SU-DHL-6 (cell line): ENCODE measurements at regions not wholly inside any gene's neighbourhood (a gene's known extent, or its start where the extent isn't known, plus 50 kb on each side); places are given as distances from the start of the nearest gene placed in this dataset.

ENCODE experiments used
- H2AFZ ChIP-seq: fragments of 200-600 bp; sonication (generic); 2 replicates; pipeline ENCODE4 v1.6.1; 2014; ENCODE audit warnings: low read depth, mild to moderate bottlenecking, moderate library complexity, mixed read lengths, antibody characterized with exemption, low read length; ENCODE audit not compliant: severe bottlenecking
- H3F3A ChIP-seq: fragments of 200-600 bp; shearing (Covaris generic); 2 replicates; pipeline ENCODE4 v1.6.0; 2016; ENCODE audit warnings: antibody characterized with exemption, mild to moderate bottlenecking; ENCODE audit not compliant: insufficient read depth
- H3K27ac ChIP-seq: fragments of 200-600 bp; sonication (generic); 2 replicates; pipeline ENCODE4 v1.5.1; 2016; ENCODE audit warnings: low read depth, mild to moderate bottlenecking, low read length, moderate library complexity, mixed read lengths
- H3K27me3 ChIP-seq: fragments of 200-600 bp; sonication (generic), shearing (Covaris generic); 2 replicates; pipeline ENCODE4 v1.6.0; 2014; ENCODE audit warnings: mild to moderate bottlenecking, low read length
- H3K36me3 ChIP-seq: fragments of 200-600 bp; sonication (generic); 2 replicates; pipeline ENCODE4 v1.6.1; 2014; ENCODE audit warnings: mild to moderate bottlenecking, low read length, mixed read lengths
- H3K4me2 ChIP-seq: fragments of 300-600, 200-600 bp; shearing (Covaris generic), sonication (generic); 2 replicates; pipeline ENCODE4 v1.6.0; 2014; ENCODE audit warnings: low read length, low read depth, mild to moderate bottlenecking; ENCODE audit not compliant: poor library complexity, severe bottlenecking
- H3K4me3 ChIP-seq: fragments of 200-600 bp; sonication (generic); 2 replicates; pipeline ENCODE4 v1.5.1; 2014; ENCODE audit warnings: antibody characterized with exemption, low read length, mild to moderate bottlenecking, mixed read lengths; ENCODE audit not compliant: insufficient read depth, poor library complexity, severe bottlenecking
- H3K79me2 ChIP-seq: fragments of 200-600 bp; sonication (generic); 2 replicates; pipeline ENCODE4 v1.6.1; 2014; ENCODE audit warnings: mild to moderate bottlenecking, low read length, moderate library complexity; ENCODE audit not compliant: insufficient read depth
- H3K9ac ChIP-seq: fragments of 200-600 bp; sonication (generic); 2 replicates; pipeline ENCODE4 v1.7.0; 2014; ENCODE audit warnings: mild to moderate bottlenecking, low read length
- H3K9me2 ChIP-seq: fragments of 200-600 bp; sonication (generic); replicated peaks from 2 replicates; pipeline ENCODE4 v1.6.1; 2014; ENCODE audit warnings: low read length; ENCODE audit not compliant: insufficient read depth
- H3K9me3 ChIP-seq: fragments of 200-600 bp; sonication (generic); 2 replicates; pipeline ENCODE4 v1.6.1; 2014; ENCODE audit warnings: low read length, mixed read lengths; ENCODE audit not compliant: insufficient read depth
- H4K20me1 ChIP-seq: fragments of 200-600 bp; sonication (generic); 2 replicates; pipeline ENCODE4 v1.6.1; 2014; ENCODE audit warnings: low read depth, mild to moderate bottlenecking, antibody characterized with exemption, low read length, moderate library complexity, mixed read lengths
- EZH2phosphoT487 ChIP-seq: fragments of 200-600 bp; sonication (generic), shearing (Covaris generic); conservative IDR thresholded peaks from 2 replicates; pipeline ENCODE4 v1.6.1; 2018; ENCODE audit warnings: mild to moderate bottlenecking, antibody characterized with exemption, low read length, moderate library complexity, mixed read lengths
- TF ChIP-seq, protein P1 (sequence below): fragments of 200-600 bp; sonication (generic); IDR thresholded peaks from one replicate; pipeline ENCODE4 v1.5.1; 2017; ENCODE audit warnings: antibody characterized with exemption, mild to moderate bottlenecking, low read length, moderate library complexity; ENCODE audit not compliant: insufficient read depth, poor library complexity, severe bottlenecking

GRCh38 chrX:69010339-69010738, 154.9 kb downstream of the PJA1 start:
- Histone ChIP-seq H3K4me2 (no peak overlapping the region), H3K27ac (no peak overlapping the region), H3K27me3 (no peaks in the 10 kb centered on the region), H3K9me3 (no peaks in the 10 kb centered on the region), H4K20me1 (no peaks in the 10 kb centered on the region), H3K36me3 (no peaks in the 10 kb centered on the region), H3K9me2 (no peaks in the 10 kb centered on the region), H3K79me2 (no peaks in the 10 kb centered on the region), H3K9ac (no peak overlapping the region), H3F3A (no peaks in the 10 kb centered on the region), H3K4me3 (no peak overlapping the region), H2AFZ (no peak overlapping the region)
- TF ChIP-seq, protein P1, sequence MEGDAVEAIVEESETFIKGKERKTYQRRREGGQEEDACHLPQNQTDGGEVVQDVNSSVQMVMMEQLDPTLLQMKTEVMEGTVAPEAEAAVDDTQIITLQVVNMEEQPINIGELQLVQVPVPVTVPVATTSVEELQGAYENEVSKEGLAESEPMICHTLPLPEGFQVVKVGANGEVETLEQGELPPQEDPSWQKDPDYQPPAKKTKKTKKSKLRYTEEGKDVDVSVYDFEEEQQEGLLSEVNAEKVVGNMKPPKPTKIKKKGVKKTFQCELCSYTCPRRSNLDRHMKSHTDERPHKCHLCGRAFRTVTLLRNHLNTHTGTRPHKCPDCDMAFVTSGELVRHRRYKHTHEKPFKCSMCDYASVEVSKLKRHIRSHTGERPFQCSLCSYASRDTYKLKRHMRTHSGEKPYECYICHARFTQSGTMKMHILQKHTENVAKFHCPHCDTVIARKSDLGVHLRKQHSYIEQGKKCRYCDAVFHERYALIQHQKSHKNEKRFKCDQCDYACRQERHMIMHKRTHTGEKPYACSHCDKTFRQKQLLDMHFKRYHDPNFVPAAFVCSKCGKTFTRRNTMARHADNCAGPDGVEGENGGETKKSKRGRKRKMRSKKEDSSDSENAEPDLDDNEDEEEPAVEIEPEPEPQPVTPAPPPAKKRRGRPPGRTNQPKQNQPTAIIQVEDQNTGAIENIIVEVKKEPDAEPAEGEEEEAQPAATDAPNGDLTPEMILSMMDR, result no peak
- no peak for TF ChIP-seq EZH2phosphoT487

- Histone ChIP-seq H3K9ac (no peak overlapping the region), H4K20me1 (no peaks in the 10 kb centered on the region), H3F3A (no peaks in the 10 kb centered on the region), H3K9me2 (no peaks in the 10 kb centered on the region), H3K36me3 (no peaks in the 10 kb centered on the region), H3K4me2 (no peak overlapping the region), H3K9me3 (no peaks in the 10 kb centered on the region), H3K27me3 (no peaks in the 10 kb centered on the region), H3K79me2 (no peaks in the 10 kb centered on the region), H3K27ac (no peak overlapping the region), H3K4me3 (no peak overlapping the region), H2AFZ (no peak overlapping the region)
- no peak for TF ChIP-seq EZH2phosphoT487
Measured at GRCh38 chrX:69000877-69001276, 164.4 kb downstream of the PJA1 start.

DNA sequence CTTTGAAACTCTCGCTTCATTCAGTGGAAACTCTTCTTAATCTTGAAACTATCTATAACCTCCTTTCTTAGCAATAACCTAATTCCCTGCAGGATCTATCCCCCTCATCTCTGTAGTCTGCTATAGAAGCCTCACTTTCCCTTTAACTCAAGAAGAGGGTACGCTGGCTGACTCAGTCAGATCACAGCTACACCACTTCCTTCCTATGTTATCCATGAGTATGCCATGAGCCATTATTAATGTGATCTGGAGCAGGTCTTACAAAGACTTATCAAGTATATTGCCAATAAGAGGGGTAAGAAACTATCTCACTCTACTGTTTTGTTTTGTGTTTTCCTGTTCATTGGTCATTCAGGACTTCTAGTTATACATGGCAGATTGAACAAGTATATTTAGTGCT, 165.3 kb downstream of the PJA1 start:
- no peak overlapping the region for H2AFZ ChIP-seq

GRCh38 chrX:68999356-68999755, 165.9 kb downstream of the PJA1 start:
- H2AFZ ChIP-seq, result no peak overlapping the region
- TF ChIP-seq, protein P1, result no peak
- no peak for TF ChIP-seq EZH2phosphoT487
- H3K79me2 ChIP-seq, result no peaks in the 10 kb centered on the region
- H3K36me3 ChIP-seq, result no peaks in the 10 kb centered on the region
- H3K9me3 ChIP-seq, result no peaks in the 10 kb centered on the region
- no peak overlapping the region for H3K4me3 ChIP-seq
- H3K27me3 ChIP-seq, result no peaks in the 10 kb centered on the region
- H3K4me2 ChIP-seq, result no peak overlapping the region
- H3K27ac ChIP-seq, result no peak overlapping the region
- no peaks in the 10 kb centered on the region for H4K20me1 ChIP-seq
- H3K9me2 ChIP-seq, result no peaks in the 10 kb centered on the region
- no peak overlapping the region for H3K9ac ChIP-seq
- no peaks in the 10 kb centered on the region for H3F3A ChIP-seq

More for the DNA sequence above, 165.3 kb downstream of the PJA1 start:
- H4K20me1 ChIP-seq, result no peaks in the 10 kb centered on the region
- H3K4me2 ChIP-seq, result no peak overlapping the region
- no peaks in the 10 kb centered on the region for H3F3A ChIP-seq
- H3K9me2 ChIP-seq, result no peaks in the 10 kb centered on the region
- no peak overlapping the region for H3K4me3 ChIP-seq
- no peaks in the 10 kb centered on the region for H3K9me3 ChIP-seq
- H3K9ac ChIP-seq, result no peak overlapping the region
- H3K27ac ChIP-seq, result no peak overlapping the region
- H3K36me3 ChIP-seq, result no peaks in the 10 kb centered on the region
- TF ChIP-seq, protein P1, result no peak
- TF ChIP-seq EZH2phosphoT487, result no peak
- no peaks in the 10 kb centered on the region for H3K79me2 ChIP-seq
- no peaks in the 10 kb centered on the region for H3K27me3 ChIP-seq
